HG03521 (cell line): ENCODE measurements at regions not wholly inside any gene's neighbourhood (a gene's known extent, or its start where the extent isn't known, plus 50 kb on each side); places are given as distances from the start of the nearest gene placed in this dataset.

Experiments
- ATAC-seq: cut with Tn5 transposase; IDR thresholded peaks from one replicate; pipeline ENCODE4 v1.9.1; 2021; ENCODE audit warnings: mild to moderate bottlenecking, moderate library complexity; ENCODE audit not compliant: unreplicated experiment

DNA sequence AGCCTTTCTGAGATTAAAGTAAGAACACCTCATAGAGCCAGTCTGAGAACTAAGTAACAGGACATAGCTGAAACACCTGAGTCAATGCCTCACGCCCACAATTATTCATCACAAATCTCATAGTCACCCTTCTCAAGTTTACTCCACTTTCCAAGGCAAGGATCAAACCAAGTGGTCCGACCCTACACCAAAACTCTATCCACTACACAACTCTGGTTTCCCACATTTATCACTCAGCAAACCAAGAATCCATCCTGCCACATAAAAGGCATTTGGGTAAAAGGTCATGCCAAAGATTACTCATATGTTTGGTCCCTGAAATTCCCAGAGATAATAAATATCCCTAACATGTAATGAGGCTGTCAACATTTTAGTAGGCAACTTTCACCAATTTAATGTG is 144.1 kb downstream of the RPAP3 start:
- no peak for ATAC-seq

DNA sequence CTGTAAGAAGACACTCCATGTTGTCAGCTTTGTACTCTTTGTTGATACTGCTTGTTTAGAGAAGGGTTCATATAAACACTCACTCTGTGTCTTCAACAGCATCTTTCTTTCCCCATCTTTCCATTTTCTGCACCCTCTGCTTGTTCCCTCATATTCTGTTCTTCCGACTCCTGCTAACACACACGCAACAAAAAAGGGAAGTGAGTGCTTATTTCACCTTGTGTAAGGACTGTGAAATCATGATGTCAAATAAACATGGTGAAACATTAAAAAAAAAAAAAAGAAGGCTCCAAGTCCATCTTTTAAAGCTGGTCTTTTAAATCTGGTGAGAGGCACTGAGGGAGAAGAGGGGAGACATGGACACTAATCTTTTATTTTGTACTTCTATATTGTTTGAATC is 145.4 kb downstream of the RPAP3 start:
- ATAC-seq: no peak

DNA sequence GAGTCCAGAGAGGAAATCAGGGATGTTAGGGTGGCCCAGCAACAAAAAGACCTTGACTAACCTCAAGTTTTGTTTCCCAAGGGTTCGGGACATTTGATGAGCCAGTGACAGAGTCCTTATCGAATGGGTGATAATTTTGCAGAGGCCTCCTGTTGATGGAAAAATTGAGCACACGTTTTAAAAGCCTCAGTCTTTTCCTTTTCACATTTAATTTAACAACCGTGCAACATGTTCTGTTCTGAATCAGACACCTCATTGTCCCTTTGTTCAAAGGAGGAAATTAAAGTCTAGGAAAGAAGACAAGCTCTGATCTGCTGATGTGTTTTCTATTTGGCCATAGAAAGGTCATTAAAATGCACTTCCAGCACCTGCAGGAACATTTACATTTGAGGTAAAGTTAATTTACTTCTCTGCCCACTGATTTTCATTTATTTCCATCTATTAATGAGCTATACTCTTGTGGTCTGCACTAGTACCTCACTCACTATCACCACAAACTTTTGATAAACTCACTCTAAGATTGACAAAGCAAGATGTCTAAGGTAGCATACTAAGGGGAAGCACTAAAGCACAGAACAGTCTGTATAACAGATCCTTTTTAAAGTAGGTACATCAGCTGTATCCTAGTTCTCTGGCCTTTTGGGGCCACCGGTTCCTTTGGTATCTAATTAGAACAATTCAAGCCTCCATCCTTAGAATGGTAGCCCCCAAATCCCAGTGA is 147.0 kb downstream of the RPAP3 start:
- no peak for ATAC-seq

DNA sequence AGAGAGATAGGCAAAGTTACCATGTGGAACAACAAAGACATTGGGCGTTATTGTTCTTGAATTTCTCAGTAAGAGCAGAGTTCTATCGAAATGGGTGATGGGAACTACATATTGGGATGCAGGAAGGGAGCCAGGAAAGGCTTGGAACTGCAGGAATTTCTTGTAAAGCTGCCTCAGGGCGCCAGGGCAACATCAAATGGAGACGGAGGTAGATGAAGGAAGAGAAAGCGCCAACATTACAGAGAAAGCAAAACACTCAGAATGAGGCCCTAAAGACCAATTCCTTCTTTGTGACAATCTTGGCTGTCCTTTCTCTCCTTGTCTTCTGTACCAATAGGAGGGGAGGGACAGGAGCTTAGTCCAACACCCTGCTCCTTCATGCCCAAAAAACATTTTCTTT is 148.4 kb downstream of the RPAP3 start:
- no peak for ATAC-seq

DNA sequence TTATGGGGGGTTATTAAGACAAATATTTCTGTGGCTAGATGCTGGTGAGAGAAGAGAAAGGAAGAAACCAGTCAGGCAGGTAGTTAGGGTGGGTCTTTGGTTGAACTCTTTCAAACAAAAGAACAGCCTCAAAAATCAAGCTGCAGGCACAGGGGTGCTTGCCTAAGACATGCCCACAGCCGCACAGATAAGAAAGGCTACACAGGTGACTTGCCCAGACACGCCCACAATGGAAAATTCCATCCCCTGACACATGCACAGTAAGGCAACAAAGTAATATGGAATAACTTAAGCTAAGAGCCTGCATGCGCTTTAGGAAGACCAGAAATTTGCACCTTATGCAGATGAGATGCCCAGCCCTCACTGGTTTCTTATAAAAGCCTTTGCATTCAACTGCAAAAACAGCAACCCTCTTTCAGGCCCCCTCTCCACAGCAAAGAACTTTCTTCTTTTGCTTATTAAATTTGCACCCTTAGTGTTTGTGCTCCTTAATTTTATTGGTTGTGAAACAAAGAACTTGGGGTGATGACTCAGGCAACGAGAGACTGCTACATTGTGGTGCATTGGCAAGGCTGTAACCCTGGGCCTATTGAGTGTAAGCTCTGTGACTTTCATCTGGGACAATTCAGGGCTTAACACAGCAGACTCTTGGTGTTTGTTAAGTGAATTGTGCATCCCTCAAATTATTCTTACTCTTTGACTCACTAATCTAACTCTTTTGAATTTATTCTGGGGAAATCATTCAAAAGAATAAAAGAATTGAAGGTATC is 149.4 kb downstream of the RPAP3 start:
- ATAC-seq: no peak

DNA sequence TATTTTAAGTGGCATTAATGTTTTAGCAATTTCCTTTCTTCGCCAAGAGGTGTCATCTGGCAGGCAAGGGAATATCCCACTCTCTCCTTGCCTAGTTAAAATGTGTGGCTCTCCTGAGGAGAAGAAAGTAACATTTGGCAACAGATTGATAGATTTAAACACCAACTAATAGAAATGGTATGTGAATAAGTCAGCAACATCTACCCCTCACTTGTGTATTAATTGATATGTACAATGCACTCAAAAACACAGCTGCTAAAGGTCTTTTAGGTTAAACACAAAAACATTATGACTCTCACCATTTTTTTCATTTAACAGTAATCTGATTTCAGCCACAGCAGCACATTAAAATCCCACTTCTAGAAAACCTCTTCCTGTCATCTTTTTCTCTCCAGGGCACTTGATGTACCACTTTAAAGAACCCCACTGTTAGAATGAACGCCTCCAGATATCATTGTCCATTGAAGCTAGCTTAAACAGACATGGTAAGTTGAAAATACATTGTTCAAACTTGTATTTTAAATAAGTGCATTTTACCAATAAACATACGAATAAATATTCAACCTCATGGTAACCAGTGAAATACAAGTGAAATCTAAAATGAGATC is 151.7 kb downstream of the RPAP3 start:
- ATAC-seq: no peak

DNA sequence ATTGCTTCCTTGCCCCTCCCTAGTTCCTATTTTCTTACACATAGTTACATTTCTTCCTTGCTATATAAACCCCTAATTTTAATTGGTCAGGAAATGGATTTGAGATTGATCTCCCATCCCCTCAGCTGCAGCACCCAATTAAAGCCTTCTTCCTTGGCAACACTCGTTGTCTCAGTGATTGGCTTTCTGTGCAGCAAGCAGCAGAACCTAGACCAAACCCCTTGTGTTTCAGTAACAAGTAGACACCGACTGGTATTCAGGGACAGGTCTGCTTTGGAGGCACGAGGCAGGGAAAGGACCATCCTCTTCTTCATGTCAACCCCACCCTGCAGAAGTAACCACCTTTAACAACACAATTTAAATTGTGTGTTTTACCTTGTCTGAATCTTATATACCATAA is 152.6 kb downstream of the RPAP3 start:
- no peak for ATAC-seq

DNA sequence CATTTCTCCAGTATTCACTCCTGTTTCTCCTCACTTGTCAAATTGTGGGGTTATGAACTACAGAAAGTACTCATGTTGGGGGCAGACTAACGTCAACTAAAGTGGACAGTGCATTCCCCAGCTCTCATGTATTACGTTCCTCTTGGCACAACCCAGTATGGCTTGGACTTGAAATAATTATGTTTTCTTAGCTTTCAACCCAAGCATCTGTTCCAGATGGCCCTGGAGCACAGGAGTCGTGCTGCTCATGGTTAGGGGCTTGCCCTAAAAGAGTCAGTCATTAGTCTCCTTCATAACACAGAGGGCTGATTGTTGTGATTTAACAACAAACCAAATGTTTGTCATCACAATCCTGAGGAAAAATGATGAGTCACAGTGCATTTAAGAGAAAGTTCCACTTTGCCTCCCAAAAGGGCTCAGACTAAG is 154.4 kb downstream of the RPAP3 start:
- no peak for ATAC-seq

DNA sequence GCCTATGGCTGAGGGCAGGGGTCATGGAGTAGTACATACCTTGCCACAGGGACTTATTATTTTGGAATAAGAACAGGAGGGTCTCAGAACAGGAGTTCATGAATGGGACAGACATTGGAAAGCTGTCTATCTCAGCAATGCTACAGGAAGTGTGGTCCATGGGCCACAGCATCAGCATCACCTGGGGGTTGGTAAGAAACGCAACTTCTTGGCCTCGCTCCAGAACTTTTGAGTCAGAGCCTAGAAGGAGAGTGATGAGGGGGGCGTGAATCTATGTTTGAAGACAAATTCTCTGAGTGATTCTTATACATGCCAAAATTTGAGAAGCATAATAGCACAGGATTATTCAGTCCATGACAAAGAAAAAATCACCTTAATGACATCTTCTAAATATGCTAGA is 156.6 kb downstream of the RPAP3 start:
- no peak for ATAC-seq

DNA sequence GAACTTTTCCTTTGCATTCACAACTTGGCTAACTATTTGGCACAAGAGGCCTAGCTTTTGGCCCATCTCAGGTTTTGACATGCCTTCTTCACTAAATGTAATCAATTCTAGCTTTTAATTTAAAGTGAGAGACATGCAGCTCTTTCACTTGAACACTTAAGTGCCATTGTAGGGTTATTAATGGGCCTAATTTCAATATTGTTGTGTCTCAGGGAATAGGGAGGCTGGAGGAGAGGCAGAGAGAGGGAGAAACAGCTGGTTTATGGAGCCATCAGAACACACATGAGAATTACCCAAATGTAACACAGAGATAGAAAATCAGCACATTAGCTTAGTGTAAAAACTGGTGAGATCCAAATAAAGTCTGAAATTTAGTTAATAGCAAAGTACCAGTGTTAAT is 157.4 kb downstream of the RPAP3 start:
- no peak for ATAC-seq

DNA sequence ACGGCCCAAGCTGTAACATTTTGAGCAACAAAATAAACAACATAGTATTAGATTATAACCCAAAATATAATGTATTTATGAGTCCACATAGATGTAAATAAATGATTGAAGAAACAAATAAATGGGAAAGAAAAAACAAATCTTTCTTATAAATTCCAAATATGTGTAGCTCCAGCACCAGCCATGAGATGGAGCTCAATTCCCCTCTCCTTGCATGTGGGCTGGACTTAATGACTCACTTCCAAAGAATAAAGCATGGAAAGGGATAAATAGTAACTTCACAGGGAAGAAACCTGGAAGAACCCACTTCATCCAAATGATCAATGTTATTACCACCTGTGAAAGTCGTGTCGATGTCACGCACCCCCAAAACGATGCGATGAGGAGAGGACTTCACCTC is 158.8 kb downstream of the RPAP3 start:
- ATAC-seq: no peak

DNA sequence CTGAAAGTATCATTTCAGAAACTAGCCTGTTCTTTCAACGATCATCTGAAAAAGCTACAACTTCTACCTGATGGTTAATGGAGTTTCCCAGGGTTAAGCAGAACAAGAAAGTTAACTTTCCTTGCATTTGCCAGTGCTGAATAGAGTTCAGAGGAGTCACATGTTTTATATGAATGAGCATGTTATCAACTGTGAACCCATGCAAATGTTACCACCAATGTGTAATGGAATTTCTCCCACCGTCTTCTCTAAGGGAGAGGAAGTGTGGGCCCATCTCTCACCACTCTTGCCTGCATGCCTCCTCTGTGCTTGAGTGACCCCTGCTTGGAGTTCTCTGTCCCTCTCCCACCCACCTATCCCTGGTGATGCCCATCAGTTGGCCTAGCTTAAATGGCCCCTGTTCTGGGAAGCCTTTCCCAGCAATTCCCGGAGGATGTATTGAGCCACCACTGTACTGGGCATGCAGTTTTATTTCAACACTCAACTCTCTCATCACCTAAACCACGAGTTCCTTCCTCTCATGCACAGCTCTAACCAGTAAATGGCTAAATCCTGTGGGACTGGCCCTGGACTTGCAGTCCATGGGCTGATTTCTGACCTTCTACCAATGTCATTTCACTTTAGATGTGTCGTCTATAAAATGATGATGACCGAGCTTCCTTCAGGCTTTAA is 159.8 kb downstream of the RPAP3 start:
- ATAC-seq: no peak

DNA sequence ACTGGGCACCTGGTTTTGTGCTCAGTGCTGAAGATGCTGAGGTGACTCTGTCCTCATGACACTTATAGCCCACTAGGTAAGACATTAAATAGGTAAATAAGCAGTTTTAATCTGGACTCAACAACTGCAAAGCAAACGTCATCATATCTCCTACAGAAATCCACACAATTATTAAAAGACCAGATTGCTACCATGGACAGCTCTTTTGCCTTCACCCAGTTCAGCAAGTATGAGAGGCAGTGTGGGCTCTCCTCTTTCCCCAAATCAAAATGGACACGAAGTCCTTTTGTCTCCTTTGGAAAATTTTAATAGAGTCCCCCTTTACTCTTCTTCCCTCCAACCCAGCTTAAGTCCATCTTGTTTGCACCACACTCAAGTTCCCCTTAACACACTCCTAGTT is 171.1 kb downstream of the RPAP3 start:
- ATAC-seq: no peak

DNA sequence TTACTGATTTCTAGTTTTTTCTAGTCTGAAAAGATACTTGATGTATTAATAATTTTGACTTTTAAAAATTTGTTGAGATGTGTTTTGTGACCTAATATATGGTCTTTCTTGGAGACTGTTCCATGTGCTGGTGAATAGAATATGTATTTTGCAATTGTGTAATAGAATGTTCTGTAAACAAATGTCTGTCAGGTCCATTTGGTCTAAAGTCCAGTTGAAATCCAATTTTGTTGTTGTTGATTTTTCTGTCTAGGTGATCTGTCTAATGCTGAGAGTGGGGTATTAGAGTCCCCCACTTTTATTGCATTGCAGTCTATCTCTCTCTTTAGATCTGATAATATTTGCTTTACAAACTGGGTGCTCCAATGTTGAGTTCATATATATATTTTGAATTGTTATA is 175.8 kb downstream of the RPAP3 start:
- ATAC-seq: no peak

DNA sequence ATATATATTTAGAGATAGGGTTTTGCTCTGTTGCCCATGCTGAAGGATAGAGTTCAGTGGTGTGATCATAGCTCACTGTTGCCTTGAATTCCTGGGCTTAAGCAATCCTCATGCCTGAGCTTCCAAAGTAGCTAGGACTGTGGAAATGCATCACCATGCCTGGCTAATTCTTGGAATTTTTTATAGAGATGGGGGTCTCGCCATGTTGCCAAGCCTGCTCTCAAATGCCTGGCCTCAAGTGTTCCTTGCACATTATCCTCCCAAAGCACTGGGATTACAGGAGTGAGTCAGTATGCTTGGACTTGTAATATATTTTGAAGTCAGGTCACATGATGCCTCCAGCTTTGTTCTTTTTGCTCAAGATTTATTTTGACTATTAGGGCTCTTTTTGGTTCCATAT is 178.0 kb downstream of the RPAP3 start:
- ATAC-seq: no peak

DNA sequence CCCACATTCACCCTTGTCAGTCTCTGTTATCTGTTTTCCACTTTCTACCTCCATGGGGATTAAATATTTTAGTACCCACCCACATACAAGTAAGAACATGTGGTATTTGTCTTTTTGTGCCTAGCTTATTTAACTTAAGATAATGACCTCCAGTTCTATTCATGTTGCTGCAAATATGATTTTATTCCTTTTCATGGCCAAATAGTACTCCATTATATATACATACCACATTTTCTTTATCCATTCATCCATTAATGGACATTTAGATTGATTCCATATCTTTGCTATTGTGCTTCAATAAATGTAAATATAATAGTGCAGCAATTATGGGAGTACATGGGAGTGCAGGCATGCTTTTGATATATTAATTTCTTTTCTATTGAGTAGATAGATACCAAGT is 185.8 kb downstream of the RPAP3 start:
- no peak for ATAC-seq

DNA sequence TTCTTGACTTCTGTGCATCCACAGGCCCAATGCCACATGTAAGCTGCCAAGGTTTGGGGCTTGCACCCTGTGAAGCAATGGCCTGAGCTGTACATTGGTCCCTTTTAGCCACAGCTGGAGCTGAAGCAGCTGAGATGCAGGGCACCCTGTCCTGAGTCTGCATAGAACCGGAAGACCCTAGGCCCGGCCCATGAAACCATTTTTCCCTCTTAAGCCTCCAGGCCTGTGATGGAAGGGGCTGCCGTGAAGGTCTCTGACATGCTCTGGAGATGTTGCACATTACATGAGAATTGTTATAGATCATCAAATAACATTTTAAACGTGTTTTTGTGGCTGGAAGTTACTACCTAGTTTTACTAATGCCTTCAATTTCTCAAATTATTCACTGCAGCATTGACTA is 188.7 kb downstream of the RPAP3 start:
- ATAC-seq: no peak

DNA sequence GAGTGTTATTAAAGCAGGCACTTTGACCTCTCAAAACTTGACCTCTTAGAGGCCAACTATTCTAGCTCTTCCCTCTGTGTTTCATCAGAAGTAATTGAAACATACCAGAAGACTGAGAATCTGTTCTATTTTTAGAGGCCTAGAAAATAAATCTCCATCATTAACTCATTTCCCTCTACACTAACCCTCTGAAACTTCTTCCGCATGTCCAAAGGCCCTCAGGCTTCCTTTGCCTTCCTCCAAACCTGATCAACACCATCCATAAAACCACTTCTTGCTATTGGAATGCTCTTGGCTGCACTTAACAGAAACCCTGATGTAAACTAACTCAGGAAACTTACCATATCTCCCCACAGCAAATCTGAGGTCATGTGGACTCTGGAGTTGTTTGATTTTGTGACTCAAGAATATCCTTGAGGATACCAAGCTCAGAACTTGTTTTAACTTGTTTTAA is 196.4 kb downstream of the RPAP3 start:
- ATAC-seq: no peak

DNA sequence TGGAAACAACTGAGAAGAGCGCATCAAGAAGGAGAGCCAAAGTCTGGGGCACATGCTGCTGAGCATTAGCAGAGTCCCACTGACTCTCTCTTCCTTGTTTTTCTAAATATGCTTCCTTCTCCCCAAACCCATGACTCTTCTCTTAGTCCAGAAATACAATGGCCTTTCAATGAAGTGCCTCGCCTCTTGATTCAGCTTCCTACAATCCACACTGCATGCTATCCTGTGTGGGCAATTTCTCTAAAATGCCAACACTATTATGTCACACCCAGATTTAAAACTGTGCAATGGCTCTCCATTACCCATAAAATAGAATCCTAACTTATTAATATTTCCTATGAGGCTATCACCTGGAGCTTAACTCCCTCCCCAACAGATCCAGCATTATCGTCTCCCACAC is 198.6 kb downstream of the RPAP3 start:
- ATAC-seq: no peak

DNA sequence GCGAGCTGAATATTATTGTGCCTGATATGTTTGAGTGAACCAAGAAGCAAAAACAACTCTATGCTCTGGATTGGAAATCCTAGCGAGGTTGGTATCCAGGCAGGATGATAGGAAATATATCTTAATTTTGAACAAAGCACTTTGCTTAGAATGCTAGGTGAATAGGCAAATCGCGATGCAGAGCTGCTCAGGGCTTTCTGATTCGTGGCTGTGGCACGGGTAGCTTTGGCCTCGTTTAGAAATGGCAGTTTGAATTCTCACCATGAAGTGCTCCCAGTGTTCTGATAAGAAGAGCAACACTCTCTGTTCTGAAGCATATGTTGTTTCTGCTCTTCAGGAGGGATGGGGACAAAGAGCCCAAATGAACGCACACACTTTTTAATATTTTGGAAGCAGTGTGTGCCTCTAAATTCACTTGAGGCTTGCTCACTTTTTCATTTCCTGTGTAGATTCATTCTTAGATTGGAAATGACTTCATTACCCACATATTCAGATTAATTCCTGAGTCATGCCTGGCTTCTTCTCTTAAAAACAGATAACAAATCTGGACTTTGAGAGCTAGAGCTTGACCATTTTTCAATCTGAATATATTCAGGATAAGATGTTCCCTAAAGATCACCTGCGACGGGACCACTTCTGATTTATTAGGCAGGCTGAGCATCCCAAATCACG is 200.9 kb downstream of the RPAP3 start:
- ATAC-seq: no peak

DNA sequence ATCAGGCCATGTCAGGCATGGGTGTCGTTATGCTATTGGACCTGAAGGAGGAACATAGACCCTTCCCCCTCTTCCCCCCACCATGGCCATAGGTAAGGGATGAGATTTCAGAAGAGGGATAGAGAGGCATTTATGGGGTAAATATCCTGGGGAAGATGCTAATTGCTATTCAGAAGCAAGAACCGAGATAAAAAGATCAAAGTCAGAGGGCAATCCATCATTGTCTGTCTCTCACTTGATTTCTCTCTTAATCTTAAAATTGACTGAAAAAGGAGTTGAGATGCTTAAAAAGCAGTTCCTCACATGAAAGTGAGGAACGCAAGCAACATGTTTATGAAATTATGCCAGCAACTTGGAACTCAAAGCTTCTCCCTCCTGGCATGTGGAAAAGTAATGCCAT is 212.0 kb downstream of the RPAP3 start:
- no peak for ATAC-seq
